ENCODE measurements at regions not wholly inside any gene's neighbourhood (a gene's known extent, or its start where the extent isn't known, plus 50 kb on each side); places are given as distances from the start of the nearest gene placed in this dataset.

- Histone ChIP-seq H3K36me3 (ENCODE audit: insufficient read depth, low read length) (no peaks in the 10 kb centered on the region), H3K79me2 (replicated peaks; ENCODE audit: insufficient read depth, low read length) (no peaks in the 10 kb centered on the region), H3K4me2 (ENCODE audit: low read length) (no peak overlapping the region), H3K9ac (ENCODE audit: low read length) (no peak overlapping the region), H3F3A (ENCODE audit: insufficient read depth, low read length, poor library complexity, severe bottlenecking) (no peaks in the 10 kb centered on the region), H4K20me1 (ENCODE audit: insufficient read depth) (no peaks in the 10 kb centered on the region), H3K4me3 (ENCODE audit: low read length) (no peak overlapping the region), H3K27ac (ENCODE audit: low read length) (no peak overlapping the region), H2AFZ (ENCODE audit: low read depth, low read length) (no peak overlapping the region), H3K27me3 (ENCODE audit: insufficient read depth, low read depth, low read length) (no peaks in the 10 kb centered on the region), H3K9me3 (ENCODE audit: low read length) (no peaks in the 10 kb centered on the region), H3K9me2 (ENCODE audit: insufficient read depth, low read length) (no peaks in the 10 kb centered on the region)
- TF ChIP-seq MXI1 (conservative IDR thresholded peaks at IDR 0.05; ENCODE audit: poor library complexity, severe bottlenecking) = no peak
- TF ChIP-seq CTCF (IDR thresholded peaks at IDR 0.05; ENCODE audit: poor library complexity, severe bottlenecking) = no peak
- TF ChIP-seq SMC3 (conservative IDR thresholded peaks at IDR 0.05; ENCODE audit: poor library complexity) = no peak
- TF ChIP-seq TAF1 (IDR thresholded peaks at IDR 0.05; ENCODE audit: low read depth) = no peak
- no peak for TF ChIP-seq POLR2AphosphoS5 (IDR thresholded peaks at IDR 0.05)
Observed at GRCh38 chr2:190809139-190809764, 71.4 kb upstream of the GLS start.

GRCh38 chr2:190809876-190810525 lies 70.6 kb upstream of the GLS start:
- no peaks in the 10 kb centered on the region for H3K27me3 ChIP-seq (ENCODE audit: insufficient read depth, low read depth, low read length)
- H3K36me3 ChIP-seq (ENCODE audit: insufficient read depth, low read length) = no peaks in the 10 kb centered on the region
- no peak overlapping the region for H2AFZ ChIP-seq (ENCODE audit: low read depth, low read length)
- no peaks in the 10 kb centered on the region for H4K20me1 ChIP-seq (ENCODE audit: insufficient read depth)
- no peak for TF ChIP-seq EP300 (conservative IDR thresholded peaks at IDR 0.05; ENCODE audit: poor library complexity, severe bottlenecking)
- no peak for TF ChIP-seq POLR2AphosphoS5 (IDR thresholded peaks at IDR 0.05)
- TF ChIP-seq MXI1 (conservative IDR thresholded peaks at IDR 0.05; ENCODE audit: poor library complexity, severe bottlenecking) = no peak
- no peak for TF ChIP-seq SMC3 (conservative IDR thresholded peaks at IDR 0.05; ENCODE audit: poor library complexity)
- no peak for TF ChIP-seq RAD21 (conservative IDR thresholded peaks at IDR 0.05)
- no peak for TF ChIP-seq TAF1 (IDR thresholded peaks at IDR 0.05; ENCODE audit: low read depth)
- no peak for TF ChIP-seq EZH2 (IDR thresholded peaks at IDR 0.05; ENCODE audit: borderline replicate concordance, insufficient read depth, low read length, poor library complexity, severe bottlenecking)
- no peak for TF ChIP-seq REST (IDR thresholded peaks at IDR 0.05; ENCODE audit: borderline replicate concordance)
- TF ChIP-seq CTCF (IDR thresholded peaks at IDR 0.05; ENCODE audit: poor library complexity, severe bottlenecking) = no peak
- H3K9me2 ChIP-seq (ENCODE audit: insufficient read depth, low read length) = no peaks in the 10 kb centered on the region
- H3K9ac ChIP-seq (ENCODE audit: low read length) = no peak overlapping the region
- H3K9me3 ChIP-seq (ENCODE audit: low read length) = no peaks in the 10 kb centered on the region
- H3K27ac ChIP-seq (ENCODE audit: low read length) = no peak overlapping the region
- H3K4me2 ChIP-seq (ENCODE audit: low read length) = no peak overlapping the region
- H3F3A ChIP-seq (ENCODE audit: insufficient read depth, low read length, poor library complexity, severe bottlenecking) = no peaks in the 10 kb centered on the region
- no peaks in the 10 kb centered on the region for H3K79me2 ChIP-seq (replicated peaks; ENCODE audit: insufficient read depth, low read length)
- H3K4me3 ChIP-seq (ENCODE audit: low read length) = no peak overlapping the region

Measured in neural cell (in vitro differentiated cells).